HG02759 (cell line): ENCODE measurements at regions not wholly inside any gene's neighbourhood (a gene's known extent, or its start where the extent isn't known, plus 50 kb on each side); places are given as distances from the start of the nearest gene placed in this dataset.

ENCODE experiments used
- ATAC-seq: cut with Tn5 transposase; IDR thresholded peaks from one replicate; pipeline ENCODE4 v1.9.1; 2021; ENCODE audit warnings: mild to moderate bottlenecking, moderate library complexity; ENCODE audit not compliant: unreplicated experiment

DNA sequence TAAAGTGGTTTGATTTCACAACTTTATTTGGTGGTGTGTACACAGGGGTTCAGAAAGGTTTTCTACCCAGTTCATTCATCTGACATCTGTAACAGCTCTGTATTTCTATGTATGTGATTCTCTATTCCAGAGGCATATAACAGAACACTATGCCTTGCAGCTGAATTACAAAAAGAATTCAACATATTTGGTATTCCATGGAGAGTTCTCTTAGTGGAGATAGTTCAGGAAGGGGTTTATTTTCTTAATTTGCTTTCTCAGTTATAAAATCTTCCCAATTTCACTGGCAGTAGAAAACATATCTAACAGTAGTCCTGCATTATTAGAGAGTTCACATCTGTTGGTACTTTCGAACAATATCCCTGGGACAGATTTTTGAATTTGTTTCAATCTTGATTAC lies 207.9 kb upstream of the LYPLAL1 start:
- no peak for ATAC-seq

DNA sequence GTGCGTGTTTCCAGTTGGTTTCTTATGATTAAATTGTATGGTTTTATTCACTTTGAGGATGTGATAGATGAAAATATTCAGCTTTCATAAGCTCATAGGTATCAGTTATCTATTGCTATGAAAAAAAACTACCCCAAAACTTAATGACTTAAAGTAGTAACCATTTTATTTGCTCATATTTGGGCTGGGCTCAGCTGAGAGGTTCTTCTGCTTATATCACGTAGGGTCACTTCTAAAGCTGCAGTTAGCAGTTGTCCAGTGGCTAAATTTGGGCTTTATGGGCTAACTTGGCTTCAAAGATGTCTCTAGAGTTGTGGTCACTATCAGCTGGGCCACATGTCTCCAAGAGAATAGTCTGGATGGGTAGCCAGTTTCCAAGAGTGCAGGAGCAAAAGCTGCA lies 206.4 kb upstream of the LYPLAL1 start:
- no peak for ATAC-seq

DNA sequence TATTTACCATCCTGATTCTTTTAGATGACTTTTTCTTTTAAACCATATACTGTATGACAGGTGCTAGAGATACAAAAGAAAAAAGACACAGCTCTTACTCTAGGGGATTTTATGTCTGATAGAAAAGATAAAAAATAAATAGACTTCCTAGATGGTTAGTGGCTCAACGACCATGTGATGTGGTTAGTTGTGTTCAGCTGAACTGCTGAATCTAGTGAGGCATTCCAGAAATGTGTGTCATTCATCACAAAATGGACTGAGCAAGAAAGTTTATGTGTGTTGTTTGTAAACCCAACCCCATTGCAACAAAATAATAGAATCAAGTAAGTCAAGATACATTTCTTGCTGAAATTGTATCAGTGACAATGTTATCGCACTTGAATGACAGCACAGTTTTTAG lies 205.8 kb upstream of the LYPLAL1 start:
- no peak for ATAC-seq

DNA sequence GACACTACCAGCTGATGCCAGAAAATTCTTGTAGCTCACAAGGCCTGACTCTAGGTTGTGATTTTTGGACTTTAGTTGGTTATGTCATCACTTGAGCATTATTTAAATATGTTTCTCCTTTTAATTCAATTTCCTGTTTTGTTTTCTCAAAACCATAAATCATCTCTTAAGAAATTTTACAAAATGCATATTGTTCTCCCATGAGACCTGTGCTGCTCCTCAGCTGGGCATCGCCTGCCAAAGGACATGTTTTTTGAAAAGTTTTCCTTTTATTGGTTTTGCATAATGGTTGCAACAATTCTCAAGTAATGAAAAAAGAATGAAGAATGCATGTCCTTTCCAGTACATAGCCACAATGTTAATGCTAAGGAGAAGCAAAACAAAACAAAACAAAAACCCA lies 204.7 kb upstream of the LYPLAL1 start:
- ATAC-seq, result no peak

DNA sequence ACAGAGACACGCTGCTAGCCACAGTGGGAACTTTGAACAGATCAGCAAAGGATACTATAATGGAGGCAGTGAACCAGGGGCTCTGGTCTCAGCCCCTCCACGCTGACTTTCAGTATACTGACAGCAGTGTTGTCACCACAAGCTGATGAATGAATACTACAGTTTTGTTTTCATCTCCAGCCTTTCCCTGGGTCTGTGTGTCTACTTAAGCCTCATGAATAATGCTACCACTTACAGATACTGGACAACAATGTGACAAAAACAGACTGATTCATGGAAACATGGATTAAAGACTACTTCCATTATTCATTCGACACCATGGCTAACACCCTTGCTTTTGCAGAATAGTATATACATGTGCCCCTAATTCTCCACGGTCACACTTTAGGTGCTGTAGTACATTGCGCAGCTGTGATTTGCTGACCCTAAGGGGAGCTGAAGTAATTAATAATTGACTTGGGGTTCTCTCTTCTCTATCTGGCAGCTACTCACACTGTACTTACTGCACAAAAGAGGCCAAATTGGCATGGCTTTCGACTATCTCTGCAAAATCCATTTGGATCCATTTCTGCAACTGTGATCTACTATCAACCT lies 203.2 kb upstream of the LYPLAL1 start:
- ATAC-seq, result no peak

DNA sequence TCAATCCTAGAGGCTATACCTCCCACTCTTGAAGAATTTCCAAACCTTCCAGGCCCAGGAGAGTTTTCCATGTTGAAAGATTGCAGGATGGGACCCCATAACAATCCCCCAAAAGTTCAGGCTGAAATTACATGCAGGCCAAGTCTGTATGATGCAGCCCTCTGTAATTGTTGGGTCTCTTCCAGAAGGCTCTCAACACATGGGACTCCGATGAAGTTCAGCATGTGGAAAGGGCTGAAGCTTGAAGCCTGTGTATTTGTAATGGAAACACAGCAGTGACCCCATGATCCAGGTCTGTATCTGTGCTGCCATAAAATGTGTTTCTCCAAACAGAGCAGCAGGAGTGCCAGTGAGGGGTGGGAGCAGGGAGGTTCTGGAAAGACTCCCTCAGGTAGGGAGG lies 202.5 kb upstream of the LYPLAL1 start:
- ATAC-seq, result no peak

DNA sequence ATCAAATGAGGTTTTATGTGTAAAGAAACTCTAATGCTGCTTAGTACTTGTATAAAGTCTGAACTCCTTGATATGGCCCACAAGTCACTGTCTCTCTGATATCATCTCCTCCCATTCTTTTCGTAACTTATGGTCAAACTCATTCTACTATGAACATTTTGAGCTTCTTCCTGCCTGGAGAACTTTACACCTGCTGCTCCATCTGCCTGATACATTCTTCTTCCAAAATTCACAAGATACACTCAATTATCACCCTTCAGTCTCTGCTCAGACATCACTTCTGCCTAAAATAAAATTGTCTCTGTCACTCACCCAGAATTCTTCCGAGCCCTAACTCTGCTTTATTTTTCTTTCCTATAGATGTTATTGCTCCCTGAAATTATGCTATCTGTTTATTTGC lies 192.8 kb upstream of the LYPLAL1 start:
- ATAC-seq, result no peak

DNA sequence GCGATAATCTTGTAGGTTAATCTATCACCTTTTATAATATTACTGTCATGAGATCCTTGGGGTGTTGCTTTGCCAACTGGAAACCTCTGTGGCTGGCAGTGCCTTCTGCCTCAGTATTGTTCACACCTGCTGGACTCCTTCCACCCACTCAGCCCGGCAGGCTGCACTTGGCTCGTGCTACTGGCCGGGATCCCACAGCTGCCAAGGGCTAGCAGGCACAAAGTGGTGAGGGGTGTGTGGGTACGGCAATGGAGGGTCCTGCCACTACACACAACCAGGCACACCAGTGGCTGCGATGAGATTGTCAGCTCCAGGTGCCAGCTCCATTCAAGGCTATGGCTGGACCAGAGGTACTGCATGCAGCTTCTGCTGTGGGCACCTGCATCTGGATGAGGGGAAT lies 191.2 kb upstream of the LYPLAL1 start:
- ATAC-seq, result no peak

DNA sequence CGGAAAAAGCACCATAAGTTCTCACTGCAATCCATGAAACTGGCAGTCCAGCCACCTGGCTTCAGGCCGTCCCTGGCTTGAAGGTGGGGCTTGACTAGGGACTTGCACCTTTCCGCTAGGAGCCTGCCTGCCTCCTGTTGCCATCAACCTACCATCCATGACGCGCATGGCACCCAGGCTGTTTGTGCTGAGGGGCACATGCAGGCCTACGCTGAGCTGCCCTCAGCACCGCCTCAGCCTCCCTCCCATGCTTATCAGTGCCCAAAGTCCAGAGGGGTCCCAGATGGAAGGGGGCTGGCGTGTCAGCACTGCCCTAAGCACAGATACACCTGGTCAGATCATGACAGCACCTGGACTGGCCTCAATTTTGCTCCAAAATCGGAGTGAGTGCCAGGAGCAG lies 190.2 kb upstream of the LYPLAL1 start:
- ATAC-seq, result no peak

DNA sequence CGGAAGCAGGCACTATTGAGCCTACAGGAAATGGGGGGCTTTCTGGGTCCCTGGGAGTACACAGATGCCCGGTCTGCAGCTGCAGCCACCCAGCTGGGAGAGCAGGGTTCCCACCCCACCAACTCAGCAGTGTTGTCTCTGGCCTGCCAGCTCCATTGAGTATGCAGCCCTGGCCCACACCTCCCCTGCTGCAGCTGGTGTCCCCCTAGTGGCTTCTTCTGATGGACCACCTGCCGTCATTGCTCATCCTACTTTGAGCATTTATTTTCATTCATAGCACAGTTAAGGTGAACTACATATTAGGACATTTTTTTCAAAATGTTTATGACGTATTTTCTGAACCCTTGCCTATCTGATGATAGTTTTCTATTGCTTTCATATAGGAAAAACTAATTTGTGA lies 189.8 kb upstream of the LYPLAL1 start:
- no peak for ATAC-seq

DNA sequence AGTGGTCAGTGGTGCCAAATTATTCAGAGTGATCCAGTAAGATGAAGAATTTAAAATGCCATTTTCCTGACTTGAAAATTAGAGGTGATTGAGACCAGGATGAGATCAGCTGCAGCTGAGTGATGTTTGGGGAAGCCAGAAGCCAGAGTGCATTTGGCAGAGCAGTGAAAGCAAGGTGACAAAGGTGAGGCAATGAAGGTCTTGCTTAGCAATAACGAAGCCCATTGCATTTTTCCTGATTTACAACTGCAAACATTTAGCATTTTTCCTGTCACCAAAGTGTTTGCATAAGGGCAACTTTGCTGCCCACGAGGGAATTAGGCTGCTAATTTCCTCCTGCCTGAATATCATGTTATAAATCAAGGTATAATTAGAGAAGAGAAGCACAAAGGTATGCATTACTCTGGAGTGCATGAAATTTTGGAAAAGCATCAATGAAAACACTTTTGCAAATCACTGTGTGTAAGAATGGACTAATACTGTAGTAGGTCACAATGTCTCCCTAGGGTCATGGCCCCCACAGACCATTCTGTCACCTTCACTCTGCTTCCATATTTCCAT lies 188.2 kb upstream of the LYPLAL1 start:
- ATAC-seq, result no peak

DNA sequence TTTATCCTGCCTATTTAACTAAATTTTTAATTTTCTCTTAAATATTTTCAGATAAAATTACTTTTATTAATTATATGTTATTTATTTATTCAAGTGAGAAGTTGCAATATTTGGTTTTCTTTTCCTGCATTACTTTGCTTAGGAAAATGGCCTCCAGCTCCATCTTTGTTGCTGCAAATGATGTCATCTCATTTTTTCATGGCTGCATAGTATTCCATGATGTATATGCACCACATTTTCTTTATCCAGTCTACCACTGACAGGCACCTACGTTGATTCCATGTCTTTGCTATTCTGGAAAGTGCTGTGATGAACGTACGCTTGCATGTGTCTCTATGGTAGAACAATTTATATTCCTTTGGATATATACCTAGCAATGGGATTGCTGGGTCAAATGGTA lies 186.9 kb upstream of the LYPLAL1 start:
- no peak for ATAC-seq

DNA sequence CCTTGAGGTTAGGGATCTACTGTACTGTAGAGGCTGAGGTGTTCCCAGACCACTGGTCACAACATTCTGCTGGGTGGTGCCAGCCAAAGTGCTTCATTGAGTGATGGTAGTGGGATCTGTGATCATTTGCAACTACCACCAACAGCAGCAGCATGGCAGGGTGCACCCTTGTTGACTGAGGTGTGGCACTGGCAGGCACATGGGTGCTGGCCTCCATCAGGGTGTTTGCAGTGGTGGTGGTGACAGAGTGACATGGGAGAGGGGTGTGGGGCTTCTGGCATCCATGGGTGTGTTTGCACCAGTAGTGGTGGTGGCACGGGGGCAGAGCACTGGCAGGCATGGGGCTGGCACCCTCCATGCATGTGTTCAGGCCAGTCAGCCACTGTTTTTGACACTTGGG lies 183.7 kb upstream of the LYPLAL1 start:
- no peak for ATAC-seq

DNA sequence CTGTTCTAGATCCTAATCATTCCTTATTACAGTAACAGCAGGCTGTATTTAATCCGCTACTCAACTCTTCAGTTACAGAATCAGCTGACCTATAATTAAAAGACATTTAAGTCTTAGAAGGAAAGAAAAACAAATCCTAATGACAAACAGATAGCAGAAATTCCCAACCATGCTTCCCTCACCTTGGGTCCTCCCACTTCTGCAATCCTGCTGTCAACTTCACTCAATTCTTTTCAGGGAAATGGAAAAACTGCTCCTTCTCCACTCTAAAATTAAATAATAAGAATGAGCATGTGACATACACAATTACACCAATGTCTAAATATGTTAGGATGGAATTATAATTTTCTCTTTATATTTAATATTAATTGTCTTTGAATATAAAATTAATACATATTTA lies 182.6 kb upstream of the LYPLAL1 start:
- no peak for ATAC-seq

DNA sequence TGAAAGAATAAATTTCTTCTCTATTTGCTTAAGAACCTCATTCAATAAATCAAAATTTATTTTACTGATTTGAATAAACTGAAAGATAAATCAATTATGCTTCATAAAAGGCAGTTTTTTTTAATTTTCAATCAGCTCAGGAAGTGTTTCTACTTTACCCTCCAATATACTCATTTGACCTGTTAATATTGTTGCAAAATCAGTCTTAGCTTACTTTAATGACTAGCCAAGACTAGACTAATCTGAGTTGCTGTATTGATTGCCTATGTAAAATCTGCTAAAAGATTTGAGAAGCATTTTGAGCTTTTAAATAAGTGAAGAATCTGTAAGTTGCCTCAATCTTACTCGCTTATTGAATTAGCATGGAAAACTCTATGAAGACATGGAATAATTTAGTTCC lies 179.1 kb upstream of the LYPLAL1 start:
- ATAC-seq, result no peak

DNA sequence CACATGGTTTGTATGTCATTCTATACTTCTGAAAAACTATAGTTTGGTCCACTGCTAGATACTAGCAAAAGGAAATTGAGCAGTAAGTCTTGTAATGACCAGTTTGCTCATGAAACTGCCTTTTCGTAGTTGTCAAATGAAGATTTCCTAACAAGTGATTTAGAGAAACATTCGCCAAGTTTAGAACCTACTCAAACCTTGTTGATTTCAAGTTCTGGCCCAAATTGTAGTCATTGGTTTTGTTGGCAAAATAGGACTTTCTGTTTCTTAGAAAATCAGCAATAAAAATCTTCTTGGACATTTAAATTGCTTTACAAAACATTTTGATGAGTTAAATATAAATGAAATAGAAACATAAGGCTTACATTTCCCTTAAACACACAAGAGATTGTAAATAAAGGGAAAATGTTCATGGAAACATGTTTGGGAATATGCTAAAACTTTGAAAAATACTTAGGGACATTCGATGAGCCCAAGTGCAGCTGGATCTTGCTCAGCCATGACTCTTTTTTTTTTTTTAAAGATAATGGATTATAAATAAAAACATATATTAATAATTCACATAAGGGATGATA lies 178.5 kb upstream of the LYPLAL1 start:
- ATAC-seq, result no peak

DNA sequence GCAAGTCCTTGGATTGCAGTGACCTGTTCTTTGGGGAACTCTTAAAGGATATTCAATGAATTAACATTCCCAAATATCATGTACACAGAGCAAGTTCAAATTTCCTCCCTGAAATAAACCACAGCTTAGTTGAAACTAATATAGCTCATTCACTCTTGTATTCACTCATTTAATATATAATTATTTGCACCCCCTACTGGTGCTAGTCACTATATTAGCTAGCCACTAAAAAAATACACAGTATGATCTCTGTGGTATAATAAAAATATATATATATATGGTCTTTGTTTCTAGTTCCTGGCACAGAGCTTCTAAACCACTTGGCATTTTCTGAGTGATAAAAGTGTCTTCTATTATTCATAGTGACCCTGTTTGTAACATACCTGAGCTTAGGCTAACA lies 177.3 kb upstream of the LYPLAL1 start:
- no peak for ATAC-seq

DNA sequence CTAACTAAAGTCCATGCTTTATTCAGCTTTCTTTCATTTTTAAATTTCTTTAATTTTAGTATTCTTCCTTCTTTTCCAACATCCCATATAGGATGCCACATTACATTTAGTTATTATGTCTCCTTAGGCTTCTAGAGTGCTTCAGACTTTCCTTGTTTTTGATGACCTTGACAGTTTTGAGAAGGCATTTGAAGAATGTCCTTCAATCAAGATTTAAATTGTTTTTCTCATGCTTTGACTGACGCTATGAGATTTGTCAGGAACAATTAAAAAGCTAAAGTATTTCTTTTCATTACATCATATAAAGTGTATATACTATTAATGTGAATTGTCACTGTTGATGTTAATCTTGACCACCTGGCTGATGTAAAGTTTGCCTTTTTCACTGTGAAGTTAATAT lies 173.7 kb upstream of the LYPLAL1 start:
- ATAC-seq, result no peak

DNA sequence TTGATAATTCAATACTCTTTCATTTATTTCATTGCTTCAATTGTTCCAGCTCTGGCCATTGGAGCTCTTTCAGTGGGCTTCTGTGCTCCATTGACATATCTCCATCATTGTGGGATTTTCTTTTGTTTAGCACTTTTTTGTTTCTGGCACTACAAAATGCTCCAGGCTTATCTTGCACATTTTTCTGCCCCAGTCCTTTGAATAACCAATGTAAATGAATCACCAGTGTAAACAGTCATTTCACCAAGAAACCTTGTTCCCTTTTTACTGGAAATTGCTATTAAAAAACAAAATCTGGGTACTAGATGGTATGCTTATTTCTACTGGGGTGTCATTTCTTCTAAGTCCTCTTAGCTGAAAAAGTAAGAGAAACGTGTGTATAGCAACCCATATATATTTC lies 173.0 kb upstream of the LYPLAL1 start:
- ATAC-seq, result no peak

DNA sequence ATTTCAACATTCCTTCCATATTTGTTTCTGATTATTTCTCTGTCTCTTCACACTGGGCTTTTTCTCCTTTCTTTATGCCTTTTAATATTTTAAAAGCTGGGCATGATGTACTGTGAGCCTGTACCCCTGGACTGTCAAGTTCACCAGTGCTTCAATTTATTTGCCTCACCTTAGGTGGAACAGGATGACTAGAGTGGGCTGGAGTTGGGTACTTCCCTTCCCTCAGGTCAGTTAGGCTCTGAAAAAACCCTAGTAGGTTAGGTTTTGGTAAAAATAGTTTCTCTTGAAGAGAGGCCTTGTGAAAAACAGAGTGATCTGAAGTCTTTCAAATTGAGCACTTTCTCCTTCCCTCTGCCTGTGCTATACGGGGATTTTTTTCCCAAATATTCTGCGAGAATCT lies 163.0 kb upstream of the LYPLAL1 start:
- ATAC-seq, result no peak

DNA sequence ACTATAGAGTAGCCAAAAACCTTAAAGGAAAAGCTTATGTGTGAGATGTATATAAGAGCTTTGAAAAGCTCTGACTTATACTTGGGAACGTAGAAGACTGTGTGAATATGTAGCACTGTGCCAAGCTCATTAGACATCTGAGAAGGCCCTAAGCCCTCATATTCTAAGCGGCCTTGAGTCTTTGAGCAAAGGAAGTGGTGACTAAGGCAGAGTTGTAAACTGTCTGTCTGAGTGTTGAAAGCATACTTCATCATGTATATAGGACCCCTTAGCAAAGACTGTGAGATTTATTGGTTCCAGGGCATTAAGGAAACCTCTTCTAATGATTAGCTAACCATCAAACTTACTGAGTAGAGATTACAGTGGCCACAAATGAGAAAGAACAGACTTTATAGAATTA lies 153.3 kb upstream of the LYPLAL1 start:
- ATAC-seq, result no peak

DNA sequence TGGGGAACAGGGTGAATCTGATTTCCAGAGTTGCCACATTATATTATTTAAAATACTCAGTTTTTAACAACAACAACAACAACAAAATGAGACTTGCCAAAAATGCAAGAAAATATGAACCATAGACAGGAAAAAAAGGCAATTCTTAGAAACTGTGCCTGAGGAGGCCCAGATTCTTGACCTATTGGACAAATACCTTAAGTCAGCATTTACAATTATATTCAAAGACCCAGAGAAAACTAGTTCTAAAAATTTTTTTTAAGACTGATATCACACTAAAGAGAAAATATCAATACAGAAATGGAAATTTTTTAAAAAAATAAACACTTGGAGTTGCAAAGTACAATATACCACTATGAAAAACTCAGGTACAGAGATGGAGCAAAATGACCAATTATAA lies 152.8 kb upstream of the LYPLAL1 start:
- ATAC-seq, result no peak

DNA sequence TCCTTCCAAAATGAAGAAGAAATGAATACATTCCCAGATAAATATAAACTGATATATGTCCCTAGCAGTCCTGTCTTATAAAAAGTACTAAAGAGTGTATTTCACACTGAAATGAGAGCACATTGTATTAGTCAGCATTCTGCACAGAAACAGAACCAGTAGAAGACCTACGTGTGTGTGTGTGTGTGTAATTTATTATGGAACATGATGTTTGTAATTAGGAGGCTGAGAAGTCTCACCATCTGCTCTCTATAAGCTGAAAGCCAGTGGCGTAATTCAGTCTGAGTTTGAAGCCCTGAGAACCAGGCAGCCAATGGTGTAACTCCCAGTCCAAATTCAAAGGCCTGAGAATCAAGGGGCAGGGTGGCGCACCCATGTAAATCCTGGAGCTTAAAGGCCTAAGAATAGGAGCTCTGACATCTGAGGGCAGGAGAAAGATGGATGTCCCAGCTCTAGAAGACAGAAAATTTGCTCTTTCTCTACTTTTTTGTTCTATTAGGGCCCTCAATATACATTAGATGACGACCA lies 146.5 kb upstream of the LYPLAL1 start:
- ATAC-seq, result no peak
